Activated naive CD4-positive, alpha-beta T cell treated with anti-CD3 and anti-CD28 coated beads, Interleukin-2, amount 50 U/mL, for 72 hours (primary cell): ENCODE measurements at regions not wholly inside any gene's neighbourhood (a gene's known extent, or its start where the extent isn't known, plus 50 kb on each side); places are given as distances from the start of the nearest gene placed in this dataset.
"Not testable (repeated sequence)": the region's sequence is repeated elsewhere in the genome, so short reads cannot be mapped to it uniquely, and the experiment has no call there.

Source experiments
- ATAC-seq, 2 donors: fragments of 150-1000 bp; cut with Tn5 transposase; 2 replicates each; pipeline ENCODE4 v1.10.0; 2021; ENCODE audit warnings: mild to moderate bottlenecking in 2 of 2, moderate library complexity in 2 of 2
- DNase-seq, 2 donors: peaks; one replicate each; pipeline ENCODE4 v3.0.0; 2021 to 2022; ENCODE audit warnings: low spot score in 2 of 2
- H3K27ac Mint-ChIP-seq, 2 donors: one replicate each; pipeline ENCODE4 v1.8.0; 2022; ENCODE audit warnings: mild to moderate bottlenecking in 2 of 2, mixed read lengths in 2 of 2
- H3K36me3 Mint-ChIP-seq, 2 donors: one replicate each; pipeline ENCODE4 v1.8.0; 2022; ENCODE audit warnings: mixed read lengths in 2 of 2
- H3K9me3 Mint-ChIP-seq, 2 donors: one replicate each; pipeline ENCODE4 v1.8.0; 2022; ENCODE audit warnings: mixed read lengths in 2 of 2

DNA sequence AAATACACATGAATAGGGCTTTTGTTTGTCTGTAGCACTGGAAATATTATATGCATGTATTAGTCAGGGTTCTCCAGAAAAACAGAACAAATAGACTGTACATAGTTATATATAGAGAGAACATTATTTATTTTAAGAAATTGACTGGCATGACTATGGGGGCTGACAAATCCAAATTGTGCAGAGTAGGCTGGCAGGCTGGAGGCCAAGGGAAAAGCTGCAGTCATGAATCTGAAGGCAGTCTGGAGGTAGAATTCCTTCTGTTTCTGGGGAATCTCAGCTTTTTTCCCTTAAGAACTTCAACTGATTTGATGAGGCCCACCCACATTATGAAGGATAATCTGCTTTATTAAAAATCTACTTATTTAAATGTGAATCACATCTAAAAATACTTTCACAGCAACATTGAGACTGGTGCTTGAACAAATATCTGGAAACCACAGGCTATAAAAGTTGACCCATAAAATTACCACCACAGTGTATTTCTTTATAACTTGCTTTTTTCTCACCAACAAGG, 344.2 kb upstream of the KIAA1217 start:
- no peak for DNase-seq
- no peak for ATAC-seq
- H3K36me3 Mint-ChIP-seq, result no peaks in the 10 kb centered on the region
- H3K9me3 Mint-ChIP-seq, result no peaks in the 10 kb centered on the region
- H3K27ac Mint-ChIP-seq, result no peak overlapping the region

DNA sequence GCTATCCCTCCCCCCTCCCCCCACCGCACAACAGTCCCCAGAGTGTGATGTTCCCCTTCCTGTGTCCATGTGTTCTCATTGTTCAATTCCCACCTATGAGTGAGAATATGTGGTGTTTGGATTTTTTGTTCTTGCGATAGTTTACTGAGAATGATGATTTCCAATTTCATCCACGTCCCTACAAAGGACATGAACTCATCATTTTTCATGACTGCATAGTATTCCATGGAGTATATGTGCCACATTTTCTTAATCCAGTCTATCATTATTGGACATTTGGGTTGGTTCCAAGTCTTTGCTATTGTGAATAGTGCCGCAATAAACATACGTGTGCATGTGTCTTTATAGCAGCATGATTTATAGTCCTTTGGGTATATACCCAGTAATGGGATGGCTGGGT, 342.0 kb upstream of the KIAA1217 start:
- H3K36me3 Mint-ChIP-seq, H3K9me3 Mint-ChIP-seq, ATAC-seq, H3K27ac Mint-ChIP-seq, DNase-seq: not testable (repeated sequence)

DNA sequence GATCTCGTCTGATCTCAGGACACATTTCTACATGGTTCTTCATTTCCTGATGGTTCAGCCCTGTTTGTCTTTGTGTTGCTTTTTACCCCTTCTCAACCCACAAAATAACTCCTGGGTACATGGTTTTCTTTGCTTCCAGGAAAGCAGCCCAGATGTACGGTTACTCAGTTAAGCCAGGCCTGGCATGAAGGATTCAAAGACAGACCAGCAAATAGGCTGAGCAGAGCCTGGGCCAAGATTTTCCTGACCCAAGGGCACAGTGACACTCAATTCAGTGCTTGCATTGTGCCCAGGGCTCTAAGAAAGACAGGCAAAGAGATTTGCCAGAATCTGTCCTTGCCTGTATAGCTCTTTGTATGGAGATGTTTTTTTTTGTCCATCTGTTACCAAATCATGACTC, 340.8 kb upstream of the KIAA1217 start:
- DNase-seq (no peak), ATAC-seq (no peak)
- H3K9me3 Mint-ChIP-seq, result peaks cover 0 to 3% of the 10 kb centered on the region in 2 donors
- H3K27ac Mint-ChIP-seq, result no peak overlapping the region
- H3K36me3 Mint-ChIP-seq, result no peaks in the 10 kb centered on the region

DNA sequence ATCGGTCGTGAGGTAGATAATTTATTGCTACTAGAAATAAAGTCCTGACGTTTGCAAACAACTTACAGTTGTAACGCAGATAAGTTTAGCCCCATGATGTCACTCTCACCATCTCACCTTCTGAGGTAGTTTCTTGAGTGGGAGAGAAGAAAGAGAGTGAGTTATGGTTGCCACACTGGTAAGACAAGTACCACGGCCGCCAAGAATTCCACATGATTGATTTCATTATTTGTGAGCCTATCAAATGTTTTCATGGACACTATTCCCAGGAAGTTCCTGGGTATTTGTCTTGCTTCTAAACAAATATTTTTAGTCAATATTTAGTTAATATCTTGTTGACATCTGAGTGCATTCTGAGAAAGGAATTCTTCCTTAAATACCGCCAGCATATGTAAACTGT, 339.4 kb upstream of the KIAA1217 start:
- H3K27ac Mint-ChIP-seq, result no peak overlapping the region
- no peak for ATAC-seq
- peaks cover 0 to 3% of the 10 kb centered on the region in 2 donors for H3K9me3 Mint-ChIP-seq
- no peak for DNase-seq
- H3K36me3 Mint-ChIP-seq, result no peaks in the 10 kb centered on the region

DNA sequence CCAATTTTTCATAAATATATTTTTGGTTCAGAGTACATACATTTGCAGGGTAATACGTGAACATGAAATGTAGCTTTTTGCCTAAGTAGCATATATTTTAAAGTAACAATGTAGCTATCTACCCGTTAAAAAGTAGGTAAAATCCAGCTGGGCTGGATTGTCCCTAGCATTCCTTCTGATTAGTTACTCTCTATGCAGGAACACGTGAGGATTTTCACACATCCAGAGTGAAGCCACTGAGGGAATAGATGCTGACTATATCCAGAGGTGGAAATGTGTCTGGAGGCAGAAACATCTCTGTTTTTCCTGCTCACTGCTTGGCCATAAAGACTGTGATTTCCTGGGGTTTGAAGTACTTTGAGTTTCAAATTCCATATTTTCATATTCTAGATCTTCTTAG, 338.9 kb upstream of the KIAA1217 start:
- H3K36me3 Mint-ChIP-seq, result no peaks in the 10 kb centered on the region
- no peak overlapping the region for H3K27ac Mint-ChIP-seq
- ATAC-seq, result no peak
- H3K9me3 Mint-ChIP-seq, result peaks cover 0 to 3% of the 10 kb centered on the region in 2 donors
- no peak for DNase-seq

DNA sequence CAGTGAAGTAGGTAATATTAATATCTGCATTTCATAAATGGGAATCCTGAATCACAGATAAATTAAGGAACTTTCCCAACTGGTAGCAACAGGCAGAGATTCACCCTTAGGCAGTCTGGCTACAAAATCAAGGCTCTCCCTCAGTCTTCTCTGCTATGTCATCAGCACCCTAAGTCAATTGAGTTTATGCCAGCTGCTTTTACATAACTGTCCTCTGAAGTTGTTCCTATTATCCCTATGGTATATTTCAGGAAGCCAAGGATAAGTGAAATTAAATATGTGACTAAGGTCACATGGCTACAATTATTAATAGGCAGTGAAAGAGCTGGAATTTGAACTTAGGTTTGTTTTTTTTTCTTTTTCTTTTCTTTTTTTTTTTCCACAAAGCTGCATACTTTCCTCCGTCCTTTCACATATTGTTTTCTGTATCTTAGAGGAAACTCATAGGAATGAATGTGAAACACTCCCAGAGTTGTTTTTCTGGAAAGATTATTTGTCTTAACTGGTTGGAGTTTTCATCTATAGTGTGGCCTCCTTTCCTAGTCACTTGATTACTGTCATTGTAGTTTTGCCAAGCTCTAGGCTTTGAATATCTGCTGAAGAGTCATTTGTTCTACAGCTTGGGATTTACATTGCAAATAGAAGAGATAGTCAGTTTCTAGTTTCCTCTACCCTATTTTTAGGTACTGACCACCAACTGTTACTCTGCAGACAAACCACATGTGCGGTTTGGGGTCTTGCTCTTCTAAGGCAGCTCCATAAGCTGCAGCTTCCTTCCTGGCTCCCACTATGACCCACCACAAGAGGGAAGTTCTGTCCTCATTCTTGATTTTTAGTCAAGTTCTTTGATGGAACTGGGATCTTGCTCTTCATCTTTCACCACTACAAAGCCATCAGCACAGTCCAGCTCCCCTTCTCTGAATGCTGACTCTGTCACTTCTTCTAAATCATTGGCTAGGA, 338.0 kb upstream of the KIAA1217 start:
- peaks cover 0 to 3% of the 10 kb centered on the region in 2 donors for H3K9me3 Mint-ChIP-seq
- H3K27ac Mint-ChIP-seq, result no peak overlapping the region
- DNase-seq (no peak), ATAC-seq (no peak)
- no peaks in the 10 kb centered on the region for H3K36me3 Mint-ChIP-seq

DNA sequence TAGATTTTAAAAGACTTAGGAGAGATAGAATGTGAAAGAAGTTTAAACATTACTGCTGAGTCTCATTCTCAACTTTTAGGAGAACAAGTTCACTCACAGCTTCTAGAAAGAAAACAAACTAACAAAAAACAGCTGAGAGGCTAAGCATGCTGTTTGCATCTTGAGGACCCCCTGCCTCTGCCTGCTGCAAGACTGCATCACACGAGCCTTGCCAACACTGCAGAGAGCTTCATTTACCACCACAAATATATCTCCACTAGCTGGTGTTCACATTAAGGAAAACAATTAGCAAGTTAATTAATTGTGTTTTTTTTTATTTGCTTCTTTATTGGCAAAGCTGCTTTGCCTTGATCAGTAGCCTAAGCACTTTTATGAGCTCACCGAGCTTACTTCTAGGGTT, 336.6 kb upstream of the KIAA1217 start:
- ATAC-seq (no peak), DNase-seq (no peak)
- no peak overlapping the region for H3K27ac Mint-ChIP-seq
- no peaks in the 10 kb centered on the region for H3K36me3 Mint-ChIP-seq
- H3K9me3 Mint-ChIP-seq, result peaks cover 0 to 3% of the 10 kb centered on the region in 2 donors

DNA sequence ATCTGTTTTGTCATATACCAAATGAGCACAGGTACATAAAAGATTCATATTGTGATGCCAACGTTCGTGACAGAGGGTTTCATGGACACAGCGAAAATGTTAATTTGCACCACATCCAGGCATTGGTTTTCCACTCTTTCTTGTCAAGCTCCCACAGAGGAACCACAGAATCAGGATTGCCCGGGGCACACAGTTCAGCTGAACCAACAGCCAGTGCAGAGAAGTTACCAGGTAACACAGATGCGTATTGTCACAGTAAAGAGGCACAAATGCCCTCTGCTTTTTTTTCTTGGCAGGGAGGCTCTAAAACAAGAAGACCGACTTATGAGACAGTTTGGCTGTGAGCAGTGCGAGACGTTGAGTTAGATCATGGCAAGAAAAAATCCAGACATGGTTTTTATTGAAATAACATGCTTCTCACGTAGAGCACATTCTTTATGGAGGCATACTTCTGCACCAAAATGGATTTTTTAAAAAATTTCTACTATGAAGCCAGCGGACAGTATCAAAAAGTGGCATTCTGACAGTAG, 331.1 kb upstream of the KIAA1217 start:
- Mint-ChIP-seq H3K9me3 (no peaks in the 10 kb centered on the region), H3K27ac (no peak overlapping the region), H3K36me3 (no peaks in the 10 kb centered on the region)
- no peak for DNase-seq
- no peak for ATAC-seq

DNA sequence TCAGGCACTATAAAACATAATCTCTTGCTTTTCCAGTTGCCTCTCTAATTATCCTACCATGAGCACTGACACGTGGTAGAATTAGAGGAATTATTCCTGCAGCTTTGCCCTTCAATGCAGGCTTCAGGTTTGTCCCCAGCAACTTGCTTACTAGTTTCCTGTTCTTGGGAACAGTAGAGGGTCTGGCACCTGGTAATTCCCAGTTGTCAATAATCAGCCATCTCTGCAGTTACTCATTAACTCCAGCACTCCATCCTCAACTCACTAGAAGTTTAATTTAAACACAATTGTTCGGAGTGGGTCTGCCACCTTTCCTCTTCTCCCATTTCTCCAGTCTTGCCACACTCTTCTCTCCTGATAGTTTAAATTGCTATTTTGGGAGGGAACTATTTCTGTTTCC, 324.3 kb upstream of the KIAA1217 start:
- no peak overlapping the region for H3K27ac Mint-ChIP-seq
- DNase-seq (no peak), ATAC-seq (no peak)
- H3K9me3 Mint-ChIP-seq, result no peaks in the 10 kb centered on the region
- H3K36me3 Mint-ChIP-seq, result no peaks in the 10 kb centered on the region

DNA sequence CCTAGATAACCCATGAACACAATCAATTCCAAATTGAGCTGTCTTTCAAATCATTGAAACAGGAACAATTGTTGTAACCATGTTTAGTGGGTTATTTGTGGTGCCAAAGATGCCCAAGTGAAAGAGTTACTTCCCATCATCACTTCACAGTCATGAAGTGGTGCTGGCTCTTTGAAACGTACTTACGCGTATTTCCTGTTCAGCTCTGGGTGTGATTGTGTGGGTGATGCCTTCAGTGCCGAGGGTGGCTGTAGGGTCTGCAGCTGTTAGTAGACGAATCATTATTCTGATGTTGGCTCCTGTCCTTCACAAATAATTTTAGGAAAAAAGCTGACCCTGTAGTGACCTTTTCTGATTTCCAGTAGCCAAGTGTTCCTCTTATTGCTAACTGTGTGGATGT, 323.1 kb upstream of the KIAA1217 start:
- Mint-ChIP-seq H3K27ac (no peak overlapping the region), H3K36me3 (no peaks in the 10 kb centered on the region), H3K9me3 (no peaks in the 10 kb centered on the region)
- no peak for ATAC-seq
- DNase-seq, result no peak

DNA sequence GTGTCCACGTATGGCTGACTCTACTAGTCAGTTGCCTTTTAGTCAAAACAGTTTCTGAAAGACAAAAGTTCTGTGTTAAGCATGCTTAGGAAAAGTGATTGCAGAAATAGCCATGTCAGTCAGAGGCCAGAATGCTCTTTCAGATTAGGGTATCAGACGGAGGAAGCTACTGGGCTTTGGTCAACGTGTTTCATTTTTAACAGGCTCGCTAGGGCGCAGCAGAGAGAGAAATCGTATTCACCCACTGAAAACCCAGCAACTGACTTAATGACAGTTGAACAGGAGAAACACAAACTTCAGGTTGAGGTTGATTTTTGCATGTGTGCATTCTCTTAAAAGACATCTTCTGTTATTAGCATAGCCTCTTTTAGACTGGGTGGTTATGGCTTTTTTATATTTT, 322.6 kb upstream of the KIAA1217 start:
- no peaks in the 10 kb centered on the region for H3K36me3 Mint-ChIP-seq
- ATAC-seq (no peak), DNase-seq (no peak)
- no peak overlapping the region for H3K27ac Mint-ChIP-seq
- H3K9me3 Mint-ChIP-seq, result peaks cover 0 to 5% of the 10 kb centered on the region in 2 donors

DNA sequence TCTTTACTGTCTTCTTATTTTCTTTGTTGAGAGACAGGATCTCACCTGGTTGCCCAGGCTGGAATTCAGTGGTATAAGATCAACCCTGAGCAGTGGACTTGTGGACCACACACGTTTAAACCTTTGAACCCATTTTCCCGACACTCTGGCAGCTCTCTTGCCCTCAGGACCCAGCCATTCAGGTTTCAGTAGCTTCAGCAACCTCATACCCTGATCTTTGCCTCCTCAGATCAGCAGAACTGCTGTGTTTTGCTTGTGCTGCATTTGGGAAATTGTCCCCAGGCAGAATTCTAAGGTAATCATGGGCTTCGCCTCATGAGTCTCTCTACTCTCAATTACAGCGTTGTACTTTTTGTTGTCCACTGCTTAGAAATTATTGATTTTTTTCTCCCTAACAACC, 317.6 kb upstream of the KIAA1217 start:
- H3K27ac Mint-ChIP-seq, result no peak overlapping the region
- DNase-seq, result no peak
- H3K9me3 Mint-ChIP-seq, result peaks cover 2 to 5% of the 10 kb centered on the region in 2 donors
- H3K36me3 Mint-ChIP-seq, result peaks cover 0 to 5% of the 10 kb centered on the region in 2 donors
- no peak for ATAC-seq

DNA sequence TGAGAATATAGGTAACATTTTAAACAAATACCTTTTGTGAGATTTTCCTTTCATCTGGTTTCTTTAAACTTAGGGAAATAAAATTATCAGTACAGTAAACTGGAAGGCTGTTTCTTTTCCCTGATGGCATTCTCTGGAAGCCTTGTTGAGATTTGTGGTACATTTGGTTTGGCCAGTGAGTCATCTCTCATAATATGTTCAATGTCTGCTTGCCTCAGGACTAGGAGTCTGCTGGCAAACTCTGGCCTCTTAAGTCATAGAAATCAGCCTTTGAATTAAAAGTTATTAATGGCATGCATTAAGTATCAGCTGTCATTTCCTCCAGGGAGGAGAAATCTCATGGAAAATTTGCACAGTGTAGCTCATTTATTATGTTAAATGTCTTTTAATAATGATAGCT, 316.6 kb upstream of the KIAA1217 start:
- H3K9me3 Mint-ChIP-seq, result peaks cover 3 to 5% of the 10 kb centered on the region in 2 donors
- no peak for ATAC-seq
- no peak overlapping the region for H3K27ac Mint-ChIP-seq
- no peak for DNase-seq
- peaks cover 0 to 5% of the 10 kb centered on the region in 2 donors for H3K36me3 Mint-ChIP-seq

DNA sequence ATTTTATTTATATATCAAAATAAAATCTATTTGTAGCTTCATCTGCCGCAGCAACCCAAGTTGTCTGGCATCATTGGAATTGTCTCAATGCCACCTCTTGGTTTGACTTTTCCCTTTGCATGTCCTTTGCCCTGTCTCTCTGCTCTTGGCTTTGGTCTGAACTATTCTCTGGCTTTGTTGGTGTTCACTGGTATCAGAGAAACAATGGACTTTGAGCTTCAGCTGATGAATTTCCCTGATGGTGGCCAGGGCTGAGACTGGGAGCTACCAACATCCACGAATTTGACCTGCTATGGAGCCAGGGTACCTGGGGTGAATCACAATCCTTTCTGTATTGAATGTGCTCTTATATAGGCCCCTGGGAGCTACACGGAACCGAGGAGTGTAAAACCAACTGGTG, 311.7 kb upstream of the KIAA1217 start:
- DNase-seq (no peak), ATAC-seq (no peak)
- peaks cover 3% of the 10 kb centered on the region in 2 donors for H3K9me3 Mint-ChIP-seq
- peaks cover 0 to 5% of the 10 kb centered on the region in 2 donors for H3K36me3 Mint-ChIP-seq
- no peak overlapping the region for H3K27ac Mint-ChIP-seq

DNA sequence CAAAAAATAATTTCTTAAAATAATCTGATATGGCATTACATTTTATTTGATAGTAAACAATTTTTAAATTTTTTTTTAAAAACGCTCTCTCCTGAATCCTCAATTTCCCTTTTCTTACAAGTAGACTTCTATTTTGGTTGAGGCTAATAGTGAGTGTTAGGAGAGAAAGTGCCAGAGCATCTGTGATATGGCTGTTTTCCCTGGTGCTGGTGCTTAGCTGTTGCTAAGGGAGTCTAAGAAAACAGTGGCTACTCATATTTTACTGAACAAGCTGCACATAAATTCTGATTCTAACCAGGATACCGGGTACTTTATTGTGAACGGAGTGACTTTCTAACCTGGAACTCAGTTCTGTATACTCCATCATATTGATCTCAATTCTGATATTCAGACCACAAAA, 311.1 kb upstream of the KIAA1217 start:
- ATAC-seq (no peak), DNase-seq (no peak)
- H3K27ac Mint-ChIP-seq, result no peak overlapping the region
- H3K36me3 Mint-ChIP-seq, result peaks cover 0 to 5% of the 10 kb centered on the region in 2 donors
- peaks cover 3 to 7% of the 10 kb centered on the region in 2 donors for H3K9me3 Mint-ChIP-seq

DNA sequence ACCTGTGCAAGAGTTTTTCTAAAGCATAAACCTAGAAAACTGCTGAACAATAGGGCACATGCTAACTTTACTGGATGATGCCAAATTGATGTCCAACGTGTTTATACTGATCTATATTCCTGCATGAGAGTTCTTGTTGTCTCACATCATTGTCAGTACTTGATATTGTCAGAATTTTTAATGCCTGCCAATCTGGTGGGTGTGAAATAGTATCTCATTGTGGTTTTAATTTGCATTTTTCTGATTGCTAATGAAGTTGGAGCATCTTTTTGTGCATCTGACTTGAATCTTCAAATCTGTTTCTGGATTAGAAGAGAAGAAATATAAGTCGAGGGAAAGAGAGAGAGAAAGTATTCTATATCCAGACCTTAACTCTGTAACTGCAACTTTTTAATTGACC, 309.8 kb upstream of the KIAA1217 start:
- Mint-ChIP-seq H3K36me3 (no peaks in the 10 kb centered on the region), H3K27ac (no peak overlapping the region), H3K9me3 (peaks cover 3 to 7% of the 10 kb centered on the region in 2 donors)
- ATAC-seq, result no peak
- no peak for DNase-seq

DNA sequence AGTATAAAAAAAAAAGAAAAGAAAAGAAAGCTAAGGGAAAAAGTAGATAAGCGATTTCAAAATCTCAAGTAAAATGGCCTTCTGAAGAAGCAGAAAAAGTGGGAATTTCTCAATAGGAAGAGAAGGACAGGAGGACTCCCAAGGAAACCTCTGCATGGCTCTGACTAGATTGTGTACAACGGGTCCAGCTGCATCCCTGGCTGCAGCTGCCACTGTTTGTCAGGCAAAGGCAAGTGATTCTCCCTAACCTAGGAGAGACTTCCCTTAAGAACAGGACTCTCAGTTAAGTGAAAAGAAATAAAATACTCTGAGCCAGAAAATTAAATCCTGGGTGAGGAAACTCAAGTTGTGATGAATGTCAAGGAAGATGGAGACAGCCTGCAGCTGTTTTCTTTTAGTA, 298.6 kb upstream of the KIAA1217 start:
- ATAC-seq (no peak), DNase-seq (no peak)
- Mint-ChIP-seq H3K9me3 (peaks cover 15 to 18% of the 10 kb centered on the region in 2 donors), H3K36me3 (peaks cover 0 to 5% of the 10 kb centered on the region in 2 donors), H3K27ac (no peak overlapping the region)
